ENCODE measurements at regions not wholly inside any gene's neighbourhood (a gene's known extent, or its start where the extent isn't known, plus 50 kb on each side); places are given as distances from the start of the nearest gene placed in this dataset.

- TF ChIP-seq USF2 (IDR thresholded peaks at IDR 0.05; ENCODE audit: borderline replicate concordance, low read depth, low read length), result no peak
- TF ChIP-seq MXI1 (IDR thresholded peaks at IDR 0.05; ENCODE audit: low read depth, low read length), result no peak
- TF ChIP-seq HDAC2 (IDR thresholded peaks at IDR 0.05), result no peak
- no peak for TF ChIP-seq YY1 (IDR thresholded peaks at IDR 0.05; ENCODE audit: low read depth, low read length)
- TF ChIP-seq CREM (IDR thresholded peaks at IDR 0.05; ENCODE audit: low read depth), result no peak
- no peak for TF ChIP-seq RCOR1 (conservative IDR thresholded peaks at IDR 0.05; ENCODE audit: low read depth, low read length)
- TF ChIP-seq EP300 (IDR thresholded peaks at IDR 0.05; ENCODE audit: borderline replicate concordance in 1 of 2, control insufficient read depth in 1 of 2, low read depth in 2 of 2, low read length in 2 of 2), result no peak
- TF ChIP-seq CTCF (IDR thresholded peaks at IDR 0.05 in 2 of 3, conservative IDR thresholded peaks at IDR 0.05 in 1 of 3; ENCODE audit: control insufficient read depth in 2 of 3, extremely low read depth in 1 of 3, insufficient read depth in 1 of 3, low read depth in 3 of 3, low read length in 3 of 3), result no peak
- TF ChIP-seq POLR2A (IDR thresholded peaks at IDR 0.05; ENCODE audit: low read depth, low read length), result no peak
- TF ChIP-seq REST (IDR thresholded peaks at IDR 0.05; ENCODE audit: low read depth, low read length), result no peak
- TF ChIP-seq PRDM15 (CRISPR knock-in tag; IDR thresholded peaks at IDR 0.05), result no peak
- TF ChIP-seq KLF5 (IDR thresholded peaks at IDR 0.05; ENCODE audit: partially characterized antibody), result no peak
Observed at GRCh38 chr15:99511531-99511865, 54.3 kb upstream of the MEF2A start.
